WI38 (cell line): ENCODE measurements at regions not wholly inside any gene's neighbourhood (a gene's known extent, or its start where the extent isn't known, plus 50 kb on each side); places are given as distances from the start of the nearest gene placed in this dataset.
"Not testable (repeated sequence)": the region's sequence is repeated elsewhere in the genome, so short reads cannot be mapped to it uniquely, and the experiment has no call there.

Source experiments
- H3K4me3 ChIP-seq: 2 replicates; pipeline ENCODE4 v1.5.1; 2011; ENCODE audit warnings: low read depth, mild to moderate bottlenecking, control low read depth, low read length
- TF ChIP-seq, protein P1 (sequence below): IDR thresholded peaks from 2 replicates; pipeline ENCODE4 v1.5.1; 2012; ENCODE audit warnings: low read depth, mild to moderate bottlenecking, control low read depth, low read length

GRCh38 chr4:170697845-170698244 is 608.1 kb upstream of the AADAT start:
- TF ChIP-seq, protein P1, sequence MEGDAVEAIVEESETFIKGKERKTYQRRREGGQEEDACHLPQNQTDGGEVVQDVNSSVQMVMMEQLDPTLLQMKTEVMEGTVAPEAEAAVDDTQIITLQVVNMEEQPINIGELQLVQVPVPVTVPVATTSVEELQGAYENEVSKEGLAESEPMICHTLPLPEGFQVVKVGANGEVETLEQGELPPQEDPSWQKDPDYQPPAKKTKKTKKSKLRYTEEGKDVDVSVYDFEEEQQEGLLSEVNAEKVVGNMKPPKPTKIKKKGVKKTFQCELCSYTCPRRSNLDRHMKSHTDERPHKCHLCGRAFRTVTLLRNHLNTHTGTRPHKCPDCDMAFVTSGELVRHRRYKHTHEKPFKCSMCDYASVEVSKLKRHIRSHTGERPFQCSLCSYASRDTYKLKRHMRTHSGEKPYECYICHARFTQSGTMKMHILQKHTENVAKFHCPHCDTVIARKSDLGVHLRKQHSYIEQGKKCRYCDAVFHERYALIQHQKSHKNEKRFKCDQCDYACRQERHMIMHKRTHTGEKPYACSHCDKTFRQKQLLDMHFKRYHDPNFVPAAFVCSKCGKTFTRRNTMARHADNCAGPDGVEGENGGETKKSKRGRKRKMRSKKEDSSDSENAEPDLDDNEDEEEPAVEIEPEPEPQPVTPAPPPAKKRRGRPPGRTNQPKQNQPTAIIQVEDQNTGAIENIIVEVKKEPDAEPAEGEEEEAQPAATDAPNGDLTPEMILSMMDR, result no peak
- H3K4me3 ChIP-seq, result no peak overlapping the region

DNA sequence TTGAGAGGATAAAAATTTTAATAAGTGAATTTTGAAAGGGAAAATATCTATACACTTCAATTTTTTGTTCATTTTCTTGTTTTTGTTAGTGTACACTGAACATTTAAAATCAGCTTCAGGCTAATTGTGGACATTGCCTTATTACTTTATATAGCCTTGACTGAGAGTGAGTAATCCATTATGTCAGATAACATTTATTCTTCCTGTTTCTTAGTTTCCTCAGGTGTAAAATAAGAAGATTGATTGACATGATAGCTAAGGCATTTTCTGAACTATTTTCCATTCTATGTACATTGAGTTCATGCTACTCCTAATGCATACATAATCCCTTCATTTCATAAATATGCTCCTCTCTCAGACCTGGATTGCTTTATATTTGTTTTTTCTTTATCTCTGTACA is 607.3 kb upstream of the AADAT start:
- H3K4me3 ChIP-seq, result no peak overlapping the region

GRCh38 chr4:170691168-170691567 is 601.4 kb upstream of the AADAT start:
- TF ChIP-seq, protein P1, result no peak

More for the DNA sequence above, 607.3 kb upstream of the AADAT start:
- TF ChIP-seq, protein P1, result no peak

DNA sequence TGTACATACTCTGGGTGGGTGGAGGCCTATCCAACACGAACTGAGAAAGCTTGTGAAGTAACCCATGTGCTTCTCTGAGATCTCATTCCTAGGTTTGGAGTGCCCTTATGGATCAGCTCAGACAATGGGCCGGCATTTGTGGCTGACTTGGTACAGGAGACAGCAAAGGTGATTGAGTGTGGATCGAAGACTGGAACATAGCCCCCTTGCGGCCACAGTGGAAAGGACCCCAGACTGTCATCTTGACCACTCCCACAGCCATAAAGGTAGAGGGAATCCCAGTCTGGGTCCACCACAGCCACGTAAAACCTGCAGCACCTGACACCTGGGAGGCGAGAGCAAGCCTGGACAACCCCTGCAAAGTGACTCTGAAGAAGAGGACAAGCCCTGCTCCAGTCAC is 598.0 kb upstream of the AADAT start:
- H3K4me3 ChIP-seq, result no peak overlapping the region
- TF ChIP-seq, protein P1, result no peak

More at GRCh38 chr4:170691168-170691567, 601.4 kb upstream of the AADAT start:
- H3K4me3 ChIP-seq, result no peak overlapping the region

DNA sequence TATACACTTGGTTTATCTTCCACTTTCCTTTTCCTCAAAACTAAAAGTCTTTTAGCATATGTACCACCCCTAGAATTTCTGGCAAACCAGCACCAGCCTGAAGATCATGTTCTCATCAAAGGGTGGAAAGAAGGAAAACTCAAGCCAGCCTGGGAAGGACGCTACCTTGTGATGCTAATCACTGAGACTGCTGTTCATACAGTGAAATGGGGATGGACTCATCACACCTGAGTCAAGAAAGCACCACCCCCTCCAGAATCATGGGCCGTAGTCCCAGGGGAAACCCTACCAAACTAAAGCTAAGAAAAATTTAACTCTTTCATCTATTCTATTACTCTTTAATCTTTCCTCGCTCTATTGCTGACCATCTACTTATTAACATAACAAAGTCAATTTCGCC is 595.9 kb upstream of the AADAT start:
- H3K4me3 ChIP-seq, result not testable (repeated sequence)

DNA sequence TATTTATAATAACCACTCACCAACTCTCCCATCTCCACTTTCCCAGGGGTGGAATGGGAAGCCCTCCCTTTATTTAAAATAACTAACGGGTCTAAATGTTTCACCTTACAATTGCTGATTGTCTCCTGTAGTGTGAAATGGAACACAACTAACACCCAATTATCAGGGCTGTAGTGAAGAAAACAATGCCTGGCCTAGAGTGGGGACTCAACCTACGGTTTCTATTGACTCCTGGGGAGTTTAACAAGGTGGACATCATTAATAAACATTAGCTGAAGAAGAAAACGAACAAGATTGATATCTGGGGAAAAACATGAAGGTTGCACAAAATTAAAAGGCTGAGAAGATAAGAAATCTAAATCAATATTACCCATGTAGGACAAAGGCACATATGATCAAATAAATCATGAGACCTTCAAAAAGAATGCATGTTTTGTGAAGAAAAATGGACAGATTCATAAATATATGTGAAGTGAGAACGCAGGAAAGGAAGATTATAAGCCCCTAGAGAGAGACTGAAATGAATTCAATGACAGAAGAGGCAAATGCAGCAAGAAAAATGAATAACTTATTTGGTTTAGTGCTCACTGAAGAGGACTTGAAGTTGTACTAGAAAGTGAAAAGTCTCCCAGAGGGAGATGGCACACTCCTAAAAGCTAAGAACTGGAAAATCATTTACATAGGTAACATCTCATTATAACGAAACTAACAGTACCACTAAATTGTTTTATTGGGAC is 593.0 kb upstream of the AADAT start:
- H3K4me3 ChIP-seq, result no peak overlapping the region
- TF ChIP-seq, protein P1, result no peak

DNA sequence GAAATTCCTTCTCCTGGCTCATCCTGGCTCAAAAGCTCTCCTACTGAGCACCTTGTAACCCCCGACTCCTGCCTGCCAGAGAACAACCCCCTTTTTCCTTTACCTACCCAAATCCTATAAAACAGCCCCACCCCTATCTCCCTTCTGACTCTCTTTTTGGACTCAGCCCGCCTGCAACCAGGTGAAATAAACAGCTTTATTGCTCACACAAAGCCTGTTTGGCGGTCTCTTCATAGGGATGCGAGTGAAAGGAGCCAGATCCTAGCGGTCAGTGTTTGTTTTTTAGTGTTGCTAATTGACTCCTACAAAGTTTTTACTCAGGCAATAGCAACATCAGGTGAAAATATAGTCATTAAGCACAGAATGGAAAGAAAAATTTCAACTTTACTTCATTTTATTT is 592.3 kb upstream of the AADAT start:
- not testable (repeated sequence) for H3K4me3 ChIP-seq

DNA sequence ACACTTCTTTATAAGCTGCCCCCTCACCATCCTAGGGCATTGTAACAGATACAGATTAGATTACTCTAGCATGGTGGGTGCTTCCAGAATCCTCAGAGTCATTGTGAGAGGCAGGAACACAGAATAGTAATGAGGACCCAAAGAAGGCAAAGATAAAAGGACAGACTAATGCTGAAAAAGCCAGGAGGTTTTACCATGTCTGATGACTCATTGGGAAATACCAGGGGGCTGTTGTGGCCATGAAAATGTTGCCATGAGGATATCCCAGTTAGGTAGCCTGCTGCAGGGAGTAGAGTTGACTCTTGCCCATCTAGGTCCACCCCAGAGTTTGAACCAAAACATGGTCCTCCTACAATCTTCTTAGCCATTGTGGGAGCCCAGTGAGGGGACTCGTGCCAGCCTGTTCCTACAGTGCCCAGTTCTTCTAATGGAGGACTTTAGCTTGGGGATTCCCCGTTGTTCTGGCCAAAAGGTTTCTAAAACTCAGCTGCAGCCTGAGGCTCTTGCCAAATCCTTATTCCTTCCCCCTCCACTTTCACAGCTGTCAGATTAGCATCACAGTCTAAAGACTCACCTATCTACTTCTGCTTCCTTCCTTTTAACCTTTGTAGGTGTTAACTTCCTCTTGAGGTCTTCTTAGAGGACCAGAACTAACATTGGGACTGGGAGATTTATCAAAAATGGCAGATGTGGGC is 586.0 kb upstream of the AADAT start:
- TF ChIP-seq, protein P1, result no peak

More for the DNA sequence above, 586.0 kb upstream of the AADAT start:
- H3K4me3 ChIP-seq, result no peak overlapping the region
